H1 (cell line): ENCODE measurements at regions not wholly inside any gene's neighbourhood (a gene's known extent, or its start where the extent isn't known, plus 50 kb on each side); places are given as distances from the start of the nearest gene placed in this dataset.

Experiments
- BRCA1 ChIP-seq: IDR thresholded peaks from 2 replicates; pipeline ENCODE4 v1.6.1; 2012; ENCODE audit warnings: low read depth, low read length, improper control_type of control experiment
- CEBPB ChIP-seq: IDR thresholded peaks from 2 replicates; pipeline ENCODE4 v1.6.1; 2012; ENCODE audit warnings: low read depth, low read length
- POLR2A ChIP-seq, 2 experiments: IDR thresholded peaks; 1 replicate in 1 of 2; 2 replicates in 1 of 2; pipeline ENCODE4 v1.6.1; 2011; ENCODE audit warnings: low read depth in 2 of 2, low read length in 2 of 2, mild to moderate bottlenecking in 2 of 2; ENCODE audit errors: control extremely low read depth in 1 of 2
- POLR2AphosphoS5 ChIP-seq: IDR thresholded peaks from 2 replicates; pipeline ENCODE4 v1.6.1; 2011; ENCODE audit warnings: low read depth, low read length
- RFX5 ChIP-seq: IDR thresholded peaks from 2 replicates; pipeline ENCODE4 v1.6.1; 2011; ENCODE audit warnings: low read depth, low read length, improper control_type of control experiment, borderline replicate concordance
- TAF1 ChIP-seq: IDR thresholded peaks from 2 replicates; pipeline ENCODE4 v1.6.1; 2011; ENCODE audit warnings: mild to moderate bottlenecking, low read depth, low read length
- TAF7 ChIP-seq: optimal IDR thresholded peaks from 2 replicates; pipeline ENCODE3; 2011; ENCODE audit warnings: low read depth, mild to moderate bottlenecking, inconsistent platforms, low read length, moderate library complexity, borderline replicate concordance
- YY1 ChIP-seq: IDR thresholded peaks from 2 replicates; pipeline ENCODE4 v1.6.1; 2011; ENCODE audit warnings: low read depth, mild to moderate bottlenecking, low read length
- TF ChIP-seq, protein P1 (sequence below), 3 experiments: IDR thresholded peaks; 1 replicate in 2 of 3; 2 replicates in 1 of 3; pipeline versions ENCODE4 v1.5.1 to v1.6.1; 2011; ENCODE audit warnings: low read length in 3 of 3, mild to moderate bottlenecking in 3 of 3, inconsistent platforms in 2 of 3, low read depth in 1 of 3, moderate library complexity in 1 of 3; ENCODE audit not compliant: insufficient read depth in 1 of 3; ENCODE audit errors: control extremely low read depth in 1 of 3

- no peak for TF ChIP-seq POLR2A (IDR thresholded peaks at IDR 0.05; ENCODE audit: control extremely low read depth in 1 of 2, low read depth in 2 of 2, low read length in 2 of 2)
- no peak for TF ChIP-seq RFX5
- no peak for TF ChIP-seq POLR2AphosphoS5
- TF ChIP-seq YY1: no peak
- TF ChIP-seq, protein P1, sequence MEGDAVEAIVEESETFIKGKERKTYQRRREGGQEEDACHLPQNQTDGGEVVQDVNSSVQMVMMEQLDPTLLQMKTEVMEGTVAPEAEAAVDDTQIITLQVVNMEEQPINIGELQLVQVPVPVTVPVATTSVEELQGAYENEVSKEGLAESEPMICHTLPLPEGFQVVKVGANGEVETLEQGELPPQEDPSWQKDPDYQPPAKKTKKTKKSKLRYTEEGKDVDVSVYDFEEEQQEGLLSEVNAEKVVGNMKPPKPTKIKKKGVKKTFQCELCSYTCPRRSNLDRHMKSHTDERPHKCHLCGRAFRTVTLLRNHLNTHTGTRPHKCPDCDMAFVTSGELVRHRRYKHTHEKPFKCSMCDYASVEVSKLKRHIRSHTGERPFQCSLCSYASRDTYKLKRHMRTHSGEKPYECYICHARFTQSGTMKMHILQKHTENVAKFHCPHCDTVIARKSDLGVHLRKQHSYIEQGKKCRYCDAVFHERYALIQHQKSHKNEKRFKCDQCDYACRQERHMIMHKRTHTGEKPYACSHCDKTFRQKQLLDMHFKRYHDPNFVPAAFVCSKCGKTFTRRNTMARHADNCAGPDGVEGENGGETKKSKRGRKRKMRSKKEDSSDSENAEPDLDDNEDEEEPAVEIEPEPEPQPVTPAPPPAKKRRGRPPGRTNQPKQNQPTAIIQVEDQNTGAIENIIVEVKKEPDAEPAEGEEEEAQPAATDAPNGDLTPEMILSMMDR (IDR thresholded peaks at IDR 0.05; ENCODE audit: control extremely low read depth in 1 of 3, insufficient read depth in 1 of 3, low read depth in 1 of 3, low read length in 3 of 3): no peak
- TF ChIP-seq BRCA1: no peak
- no peak for TF ChIP-seq CEBPB
- TF ChIP-seq TAF7: no peak
- no peak for TF ChIP-seq TAF1
These were observed 401.5 kb upstream of the MKI67 start for GRCh38 chr10:128527711-128528110.
